ENCODE measurements at regions not wholly inside any gene's neighbourhood (a gene's known extent, or its start where the extent isn't known, plus 50 kb on each side); places are given as distances from the start of the nearest gene placed in this dataset.

DNA sequence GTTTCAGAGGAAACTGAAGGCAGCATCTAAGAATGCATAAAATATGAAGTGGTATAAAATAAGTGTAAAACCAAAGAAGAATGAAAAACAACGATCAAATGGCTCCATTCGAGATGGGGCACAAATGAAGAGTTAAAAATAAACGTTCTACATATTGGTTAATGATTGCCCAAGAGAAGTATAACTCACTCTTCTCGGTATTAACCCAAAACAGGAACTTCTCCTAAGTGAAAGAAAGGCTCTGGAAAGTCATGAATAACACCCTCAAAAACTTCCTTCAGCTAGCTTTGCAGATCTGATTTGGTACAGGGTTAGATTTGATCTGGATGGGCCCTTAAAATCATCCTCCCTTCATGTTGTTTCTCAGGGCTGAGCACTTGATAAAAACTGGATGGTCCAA, 94.3 kb upstream of the ADO start:
- DNase-seq (ENCODE audit: low read depth): no peak

DNA sequence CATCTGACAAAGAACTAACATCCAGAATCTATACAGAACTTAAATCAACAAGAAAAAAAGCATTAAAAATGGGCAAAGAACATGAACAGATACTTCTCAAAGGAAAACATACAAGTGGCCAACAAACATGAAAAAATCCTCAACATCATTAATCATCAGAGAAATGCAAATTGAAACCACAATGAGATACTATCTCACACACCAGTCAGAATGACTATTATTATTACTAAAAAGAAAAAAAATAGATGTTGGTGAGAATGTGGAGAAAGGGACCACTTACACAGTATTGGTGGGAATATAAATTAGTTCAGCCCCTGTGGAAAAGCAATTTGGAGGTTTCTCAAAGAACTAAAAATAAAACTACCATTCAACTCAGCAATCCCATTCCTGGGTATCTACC, 89.1 kb upstream of the ADO start:
- no peak for DNase-seq (ENCODE audit: low read depth)

DNA sequence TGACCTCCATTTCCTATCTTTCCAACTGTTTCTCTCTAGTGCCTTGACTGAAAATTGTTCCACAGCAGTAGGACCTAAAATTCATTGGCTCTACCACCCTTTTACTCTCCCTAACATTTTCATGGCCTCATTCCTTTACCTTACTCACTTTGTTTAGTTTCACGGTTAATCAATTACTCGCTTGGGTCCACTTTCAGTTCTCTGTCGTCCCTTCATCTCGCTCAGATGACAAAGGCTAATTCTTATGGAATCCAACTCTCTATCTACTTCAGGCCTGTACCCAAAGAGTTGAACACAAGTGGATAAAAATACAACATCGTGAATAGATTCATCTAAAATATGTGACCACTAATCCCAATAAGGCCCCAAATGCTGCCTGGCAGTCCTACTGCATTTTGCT, 85.9 kb upstream of the ADO start:
- no peak for DNase-seq (ENCODE audit: low read depth)

DNA sequence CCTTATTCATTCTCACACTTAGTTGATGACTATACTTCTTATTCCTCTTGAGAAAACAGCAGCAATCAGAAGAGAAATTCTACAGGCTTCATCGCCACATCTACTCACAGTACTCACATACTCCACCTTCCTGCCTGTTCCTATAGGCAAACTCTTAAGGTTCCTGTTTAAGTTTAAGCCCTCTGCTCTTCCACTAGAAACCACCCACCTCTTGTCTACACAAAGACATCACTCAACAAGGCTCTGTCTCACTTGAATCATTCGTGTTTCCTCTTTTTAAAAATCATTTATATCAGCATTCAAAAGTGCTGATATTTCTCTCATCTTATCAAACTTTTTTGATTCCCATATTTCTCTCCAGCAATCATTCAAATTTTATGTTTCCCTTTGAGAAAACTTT, 85.5 kb upstream of the ADO start:
- DNase-seq (ENCODE audit: low read depth): no peak

DNA sequence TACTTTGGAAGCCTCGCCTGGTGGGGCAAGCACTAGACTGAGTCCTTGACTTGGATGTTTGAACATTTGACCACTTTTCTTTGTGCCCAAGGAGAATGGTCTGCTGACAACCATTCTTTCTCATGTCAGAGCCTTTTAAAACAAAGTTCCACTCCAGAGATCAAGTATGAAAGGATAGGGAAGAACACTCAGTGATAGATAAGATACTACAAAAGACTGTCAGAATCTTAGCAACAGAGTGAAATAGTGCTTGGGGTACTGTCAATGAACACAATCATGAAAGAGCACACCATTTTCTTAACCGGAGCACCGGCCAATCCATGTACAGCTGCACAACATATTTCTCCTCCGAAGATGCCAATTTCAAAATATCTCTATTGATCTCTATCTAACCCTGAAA, 82.8 kb upstream of the ADO start:
- DNase-seq (ENCODE audit: low read depth): no peak

DNA sequence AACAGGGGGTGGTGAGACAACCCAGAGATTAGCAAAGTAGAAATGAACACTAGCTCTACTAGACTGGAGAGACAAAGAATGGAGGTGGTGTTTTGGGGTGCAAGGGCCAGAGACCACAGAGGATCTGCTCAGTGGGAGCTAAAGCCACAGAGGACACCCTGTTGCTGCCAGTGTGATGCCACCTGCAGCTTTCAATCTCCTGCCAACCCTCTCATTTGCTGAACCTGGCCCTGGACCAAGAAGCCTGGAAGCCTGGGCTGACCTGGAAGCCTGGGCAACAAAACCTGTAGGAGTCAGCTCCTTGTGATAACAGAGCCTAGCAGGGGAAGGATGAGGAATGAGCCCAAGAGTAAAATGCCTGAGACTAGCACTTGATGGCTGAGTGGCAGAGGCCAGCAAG, 81.1 kb upstream of the ADO start:
- no peak for DNase-seq (ENCODE audit: low read depth)

DNA sequence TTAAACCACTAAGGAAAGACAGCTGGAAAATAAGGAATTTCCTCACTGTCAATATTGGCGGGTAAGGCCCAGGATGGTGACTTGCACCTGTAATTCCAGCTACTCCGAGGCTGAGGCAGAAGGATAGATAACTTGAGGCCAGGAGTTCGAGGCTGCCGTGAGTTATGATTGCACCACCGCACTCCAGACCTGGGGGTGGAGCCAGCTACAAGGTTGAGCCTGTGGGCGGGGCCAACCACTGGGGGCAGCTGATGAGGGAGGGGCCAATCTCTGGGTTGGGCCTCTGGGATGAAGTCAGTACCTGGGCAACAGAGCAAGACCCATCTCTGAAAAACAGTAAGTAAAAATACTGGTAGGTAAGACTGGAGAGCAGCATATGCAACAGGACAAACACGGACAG, 80.1 kb upstream of the ADO start:
- DNase-seq (ENCODE audit: low read depth): no peak

DNA sequence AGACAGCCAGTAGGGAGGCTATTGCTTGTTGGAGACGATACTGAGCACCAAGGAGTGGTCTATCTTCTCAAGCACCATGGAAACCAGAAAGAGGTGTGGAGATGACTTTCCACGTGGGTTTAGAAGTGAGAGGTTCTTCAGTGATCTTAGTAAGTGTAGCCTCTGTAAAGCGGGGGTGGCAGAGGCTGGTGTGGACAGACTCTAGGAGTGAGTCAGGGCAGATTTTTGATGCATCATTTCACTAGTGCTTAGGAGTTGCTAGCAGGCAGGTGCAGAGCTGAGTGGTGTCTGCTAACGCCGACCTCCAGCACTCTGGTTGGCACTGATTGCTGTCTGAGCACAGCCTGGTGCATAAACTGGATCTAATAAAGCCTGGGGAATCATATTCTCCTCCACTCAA, 78.4 kb upstream of the ADO start:
- no peak for DNase-seq (ENCODE audit: low read depth)

DNA sequence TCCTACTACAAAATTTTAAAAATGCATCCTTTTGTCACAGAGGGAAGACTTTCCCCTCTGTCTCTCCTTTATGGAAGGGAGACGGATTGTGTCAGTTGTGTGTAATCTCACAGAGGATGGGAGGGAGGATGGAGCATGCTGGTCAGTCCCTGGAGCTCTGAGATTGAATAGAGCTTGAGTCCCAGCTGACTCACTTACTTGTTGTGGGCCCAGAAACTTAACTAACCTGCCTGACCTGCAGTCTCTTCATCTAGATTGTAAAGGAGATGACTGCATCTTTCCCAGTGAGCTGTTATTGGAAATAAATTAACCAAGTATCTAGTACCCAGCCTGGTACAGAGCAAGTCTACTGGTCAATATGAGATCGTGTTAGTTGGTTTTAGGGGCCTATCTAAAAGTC, 77.9 kb upstream of the ADO start:
- no peak for DNase-seq (ENCODE audit: low read depth)

DNA sequence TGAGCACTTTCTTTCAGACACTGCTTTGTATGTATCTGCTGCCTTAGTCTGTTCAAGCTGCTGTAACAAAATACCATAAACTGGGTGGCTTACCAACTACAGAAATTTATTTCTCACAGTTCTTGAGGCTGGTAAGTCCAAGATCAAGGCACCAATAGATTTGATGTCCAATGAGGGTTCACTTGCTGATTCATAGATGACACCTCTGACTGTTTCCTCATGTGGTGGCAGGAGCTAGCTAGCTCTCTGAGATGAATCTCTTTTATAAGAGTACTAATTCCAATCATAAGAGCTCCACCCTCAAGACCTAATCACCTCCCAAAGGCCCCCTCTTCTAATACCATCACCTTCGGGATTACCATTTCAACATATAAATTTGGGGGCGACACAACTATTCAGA, 76.6 kb upstream of the ADO start:
- no peak for DNase-seq (ENCODE audit: low read depth)

DNA sequence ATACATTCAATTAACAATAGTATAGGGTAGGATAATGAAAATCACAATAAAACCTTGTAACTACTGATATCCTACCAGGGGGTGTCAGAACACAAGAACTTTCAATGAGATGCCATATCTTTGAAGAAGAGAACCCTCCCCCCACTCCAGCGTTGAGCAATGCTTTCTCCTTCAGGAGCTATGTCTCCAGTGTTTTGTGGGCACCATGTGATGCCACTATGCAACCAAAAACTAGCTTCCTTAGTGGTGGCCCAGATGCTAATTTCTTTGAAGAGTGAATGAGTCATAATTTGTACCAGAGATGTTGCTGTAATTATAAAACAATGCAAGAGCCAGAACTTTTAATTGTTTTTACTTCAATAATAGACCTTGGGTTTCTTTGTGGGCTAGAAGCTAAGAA, 76.0 kb upstream of the ADO start:
- no peak for DNase-seq (ENCODE audit: low read depth)

DNA sequence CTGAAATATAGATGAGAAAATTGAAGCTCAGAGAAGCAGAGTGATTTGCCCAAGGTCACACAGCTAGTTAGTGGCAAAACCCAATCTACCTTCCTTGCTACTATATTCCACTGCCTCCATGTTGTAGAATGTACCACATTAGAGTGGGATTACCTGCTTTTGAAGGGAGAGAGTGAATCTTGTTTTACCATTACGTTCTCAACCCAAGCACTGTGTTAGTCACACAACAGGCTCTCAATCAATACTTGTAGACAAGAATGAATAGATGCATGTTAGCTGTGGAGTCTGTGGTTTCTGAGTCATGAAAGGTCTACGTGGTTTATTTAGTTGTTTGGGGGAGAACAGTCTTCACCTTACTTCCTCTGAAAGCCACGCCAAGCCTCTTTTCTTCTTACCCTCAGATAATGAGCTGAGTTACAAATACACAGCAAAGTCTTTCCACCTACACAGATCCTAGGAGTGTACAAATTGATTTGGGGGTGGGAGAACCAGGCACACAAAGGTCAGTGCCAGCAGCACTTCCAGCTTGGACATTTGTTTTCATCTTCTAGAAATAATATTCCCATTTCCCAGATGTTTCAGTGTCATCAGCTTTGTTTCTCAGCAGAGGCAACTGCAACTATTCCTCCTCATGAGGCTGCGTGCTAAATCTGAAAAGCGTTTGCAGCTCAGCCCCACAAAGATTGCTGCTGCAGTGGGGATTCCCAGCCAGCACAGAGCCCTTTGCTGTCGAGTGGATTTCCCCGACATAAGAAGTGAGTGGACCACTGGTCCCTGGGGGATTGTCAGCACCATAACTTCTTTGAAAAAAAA, 71.5 kb upstream of the ADO start:
- DNase-seq (ENCODE audit: low read depth): no peak

DNA sequence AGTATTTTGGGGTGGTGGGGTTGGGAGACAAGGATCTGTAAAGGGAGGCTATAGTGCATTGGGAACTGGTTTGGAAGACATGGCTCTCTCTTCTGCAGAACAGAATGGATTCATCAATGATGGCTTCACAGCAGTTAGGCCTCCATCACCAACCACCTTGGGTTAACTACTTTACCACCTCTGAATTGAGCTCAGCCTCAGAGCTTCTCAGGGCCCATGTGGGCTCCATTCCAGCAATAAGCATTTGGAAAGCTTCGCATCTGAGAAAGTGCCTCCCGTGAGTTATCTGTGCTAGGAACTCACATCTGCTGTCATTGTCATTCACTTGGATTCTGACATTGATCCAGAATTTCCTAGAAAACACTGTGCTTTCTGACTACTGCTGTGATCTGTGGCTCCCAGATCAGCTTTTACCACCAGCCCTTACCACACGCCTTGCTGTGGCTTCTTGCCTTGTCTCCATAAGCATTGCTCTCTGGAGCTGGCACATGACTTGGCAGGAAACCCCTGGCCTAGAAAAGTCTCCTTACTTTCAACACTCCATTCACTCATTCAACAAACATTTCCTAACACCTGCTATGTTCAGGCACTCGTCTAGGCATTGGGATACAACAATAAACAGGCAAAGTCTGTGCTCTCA, 70.7 kb upstream of the ADO start:
- no peak for DNase-seq (ENCODE audit: low read depth)

DNA sequence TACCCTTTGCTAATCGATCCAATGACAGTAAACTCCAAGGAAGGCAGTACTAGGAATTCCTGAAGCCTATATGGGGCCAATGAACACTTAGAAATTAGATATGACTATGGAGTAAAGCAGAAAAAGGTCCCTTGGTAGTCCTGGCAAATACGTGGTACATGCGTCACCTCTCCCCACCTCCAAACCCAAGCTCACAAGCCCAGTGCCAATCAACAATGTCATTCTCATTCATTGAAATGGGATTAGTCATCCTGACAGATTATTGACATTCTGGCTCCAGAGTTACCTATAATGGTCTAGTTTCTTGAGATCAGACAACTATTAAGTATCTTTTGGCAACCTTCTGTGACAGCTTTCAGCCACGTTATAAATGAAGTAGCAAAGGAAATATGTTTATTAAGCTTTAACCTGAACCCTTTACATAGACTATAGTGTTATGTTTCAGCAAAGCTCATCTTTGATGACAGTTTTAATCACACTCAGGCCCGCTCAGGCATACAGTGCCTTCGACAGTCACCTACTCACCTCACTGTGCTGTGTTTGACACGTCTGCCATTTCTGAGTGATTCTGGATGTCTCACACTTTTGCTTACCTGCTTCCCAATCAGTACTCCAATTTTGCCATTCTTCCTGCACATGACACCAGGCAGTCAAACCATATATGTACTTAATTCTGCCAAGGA, 69.6 kb upstream of the ADO start:
- no peak for DNase-seq (ENCODE audit: low read depth)

DNA sequence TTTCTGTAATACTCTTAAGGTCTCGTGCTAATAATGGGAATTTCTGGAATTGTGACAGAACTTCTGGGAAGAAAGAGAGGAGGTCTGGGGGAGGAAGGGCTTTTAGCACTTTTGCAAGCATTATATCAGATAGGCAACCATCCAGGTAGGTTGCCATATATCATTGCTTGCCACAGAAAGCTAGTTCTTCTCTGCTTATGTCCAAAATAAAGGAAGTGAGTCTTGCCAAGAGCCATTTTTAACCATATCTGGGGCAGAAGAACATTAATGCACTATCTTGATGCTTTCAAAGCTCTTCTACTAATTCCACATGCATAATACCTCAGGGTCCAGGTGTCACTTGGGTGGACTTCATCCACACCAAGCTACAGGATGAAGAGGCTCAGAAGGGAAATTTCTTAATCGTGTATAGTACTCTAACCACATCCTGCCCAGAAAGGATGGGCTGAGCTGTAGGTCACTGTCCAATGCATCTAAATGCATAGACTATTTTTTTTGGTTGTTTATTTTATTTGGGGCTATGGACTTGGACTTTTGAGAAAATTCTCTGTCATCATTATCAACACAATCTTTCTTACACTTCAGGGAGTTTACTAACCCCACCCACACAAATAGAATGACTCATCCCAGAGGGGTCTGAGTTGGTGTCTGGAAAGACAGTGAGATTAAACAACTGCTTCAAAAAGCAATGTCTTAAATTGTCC, 68.9 kb upstream of the ADO start:
- no peak for DNase-seq (ENCODE audit: low read depth)

DNA sequence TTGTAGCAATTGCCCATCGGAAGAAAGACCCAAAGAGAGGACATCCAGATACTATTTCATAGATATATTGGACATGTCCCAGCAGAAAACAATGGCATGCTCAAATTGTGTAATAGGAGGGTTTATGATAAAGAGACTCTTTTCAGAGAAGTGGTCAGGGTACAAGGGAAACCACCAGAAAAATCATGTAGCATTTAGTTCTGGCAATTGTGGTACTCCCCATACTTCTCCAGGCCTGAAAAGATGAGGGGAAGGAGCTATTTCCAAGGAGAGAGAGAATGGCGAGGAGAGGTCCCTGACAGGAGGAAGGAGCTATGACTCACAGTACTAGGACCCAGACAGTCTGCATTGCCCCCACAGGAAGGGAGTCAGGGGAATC, 68.4 kb upstream of the ADO start:
- no peak for DNase-seq (ENCODE audit: low read depth)

DNA sequence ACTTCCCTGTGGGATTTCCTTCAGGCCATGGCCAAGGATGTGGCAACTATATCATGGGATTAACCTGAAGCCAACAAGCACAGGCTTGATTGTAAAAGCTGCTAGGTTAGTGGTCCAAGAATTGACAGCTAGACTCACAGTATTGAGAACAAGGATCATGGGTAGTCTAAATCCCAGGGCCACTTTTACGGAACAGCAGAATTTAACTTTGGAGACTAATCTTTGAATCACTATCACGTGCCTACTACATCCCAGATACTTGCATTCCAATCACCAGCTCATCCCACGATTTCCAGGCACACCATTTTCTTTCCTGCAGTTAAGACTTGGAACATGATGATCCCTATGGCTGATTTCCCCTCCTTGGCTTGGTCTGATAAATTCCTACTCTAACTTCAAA, 65.6 kb upstream of the ADO start:
- no peak for DNase-seq (ENCODE audit: low read depth)

DNA sequence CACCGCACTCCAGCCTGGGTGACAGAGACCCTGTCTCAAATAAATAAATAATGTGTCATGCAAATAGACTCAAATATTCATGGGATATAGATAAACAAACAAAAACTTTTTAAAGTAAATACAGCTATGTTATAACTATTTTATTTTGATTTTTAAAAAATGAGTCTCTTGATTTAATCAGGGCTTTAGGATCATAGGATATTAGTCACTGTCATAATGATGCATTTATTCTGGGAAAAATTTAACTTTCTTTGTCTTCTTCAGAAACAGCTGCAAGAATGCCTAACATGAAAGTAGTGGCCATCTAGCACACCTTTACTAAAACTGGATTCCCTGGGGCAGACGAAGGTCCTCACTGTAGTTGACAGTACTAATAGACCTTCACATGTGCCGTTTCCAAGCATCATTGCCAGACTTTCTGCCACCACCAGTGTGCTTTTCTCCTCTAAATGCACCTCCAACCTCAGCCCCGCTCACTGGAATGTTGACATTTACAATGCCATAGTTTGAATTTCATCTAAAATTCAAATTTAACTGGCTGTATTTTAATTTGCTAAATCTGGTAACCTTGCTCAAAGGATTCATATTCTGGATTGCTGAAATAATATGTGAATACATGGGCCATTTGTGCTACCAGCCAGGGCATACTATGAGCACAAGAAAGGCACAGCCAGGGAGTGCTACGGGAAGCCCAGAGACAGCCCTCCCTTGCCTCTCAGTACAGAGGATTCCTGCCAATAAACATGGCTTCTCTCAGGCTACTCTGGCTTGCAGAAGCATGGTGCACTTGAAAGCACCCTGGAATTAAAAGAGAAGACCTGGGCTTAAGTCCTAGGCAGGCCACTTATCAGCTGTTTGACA, 63.4 kb upstream of the ADO start:
- DNase-seq (ENCODE audit: low read depth): no peak

DNA sequence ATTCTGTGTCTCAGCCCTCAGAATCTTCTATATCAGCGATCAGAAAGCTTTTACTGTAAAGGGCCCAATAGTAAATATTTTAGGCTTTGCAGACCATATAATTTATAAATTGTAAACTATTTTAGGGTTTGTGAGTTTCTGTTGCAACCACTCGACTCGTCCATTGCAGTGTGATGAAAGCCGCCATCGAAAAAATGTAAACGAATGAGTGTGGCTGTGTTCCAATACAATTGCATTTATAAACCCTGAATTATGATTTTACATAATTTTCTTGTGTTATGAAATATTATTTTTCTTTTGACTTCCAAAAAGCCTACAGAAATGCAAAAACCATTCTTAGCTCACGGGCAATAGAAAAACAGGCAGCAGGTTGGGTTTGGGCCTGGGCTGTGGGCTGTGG, 62.5 kb upstream of the ADO start:
- no peak for DNase-seq (ENCODE audit: low read depth)

DNA sequence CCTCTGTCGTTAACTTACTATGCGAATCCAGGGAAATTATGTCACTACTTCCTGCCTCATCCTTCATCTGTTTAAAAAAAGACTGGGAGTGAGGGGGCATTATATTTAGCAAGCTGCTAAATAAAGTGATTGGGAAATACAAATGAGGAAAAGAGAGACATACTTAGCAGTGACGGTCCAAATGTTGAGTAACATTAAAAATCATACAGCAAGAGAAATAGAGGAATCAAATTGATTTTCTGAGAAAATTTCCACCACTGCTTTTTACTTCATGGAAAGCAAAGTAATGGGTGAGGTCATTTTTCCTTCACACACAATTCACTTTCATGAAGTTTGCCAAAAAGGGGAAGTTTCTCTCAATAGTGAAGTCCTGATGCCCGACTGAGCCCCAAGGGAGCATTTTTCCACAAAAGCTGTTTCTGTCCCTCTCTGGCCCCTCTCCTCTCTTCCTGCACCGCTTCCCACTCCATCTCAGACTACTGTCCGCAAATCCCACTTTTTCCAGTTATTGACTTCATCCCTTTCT, 61.9 kb upstream of the ADO start:
- no peak for DNase-seq (ENCODE audit: low read depth)

DNA sequence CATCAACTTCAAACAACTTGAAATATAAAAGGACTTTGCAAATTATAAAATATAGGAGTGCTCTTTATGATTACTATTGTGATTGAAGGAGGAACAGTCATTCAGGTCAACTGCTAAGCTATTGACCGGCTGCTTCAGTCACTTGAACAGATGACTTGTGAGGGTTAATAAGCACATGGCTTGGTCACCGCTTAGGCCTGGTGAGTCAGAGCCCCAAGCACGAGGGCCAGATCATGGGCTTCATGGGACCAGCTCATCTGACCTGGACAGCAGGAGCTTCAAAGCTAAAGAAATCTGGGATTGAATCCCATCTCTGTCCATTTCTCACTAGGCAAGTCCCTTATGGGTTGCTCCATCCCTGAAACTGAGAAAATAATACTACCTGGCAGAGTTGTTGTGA, 60.4 kb upstream of the ADO start:
- no peak for DNase-seq (ENCODE audit: low read depth)

DNA sequence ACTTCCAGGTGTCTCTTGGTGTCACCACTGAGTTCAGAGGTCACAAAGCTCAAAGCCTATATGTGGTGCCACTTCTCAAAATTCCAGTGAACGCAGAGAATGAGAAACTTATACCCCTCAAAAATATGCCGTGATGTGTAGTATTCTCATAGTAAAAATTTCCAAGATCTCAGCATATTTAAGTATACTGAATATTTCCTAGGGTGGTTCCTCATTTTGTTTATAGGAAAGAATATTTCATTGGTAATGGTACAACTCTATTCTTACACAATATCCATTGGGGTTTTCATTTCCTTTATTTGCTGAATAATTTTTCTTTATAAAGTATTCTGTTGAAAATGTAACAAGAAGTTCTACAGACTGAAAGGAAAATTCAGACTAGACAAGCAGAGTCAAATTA, 58.9 kb upstream of the ADO start:
- no peak for DNase-seq (ENCODE audit: low read depth)

All from CMK (cell line).